CD14-positive monocyte (primary cell): ENCODE measurements at regions not wholly inside any gene's neighbourhood (a gene's known extent, or its start where the extent isn't known, plus 50 kb on each side); places are given as distances from the start of the nearest gene placed in this dataset.

ENCODE experiments used
- DNase-seq, 3 donors: peaks; one replicate each; pipeline ENCODE4 v3.0.0-alpha.2; 2011 to 2022
- H2AFZ ChIP-seq: 2 replicates; pipeline ENCODE4 v1.6.0; 2012; ENCODE audit warnings: mild to moderate bottlenecking, low read depth, low read length, inconsistent platforms; ENCODE audit not compliant: insufficient read depth, poor library complexity, severe bottlenecking
- H3K27ac ChIP-seq, 2 donors: 1 replicate in 1 of 2; 2 replicates in 1 of 2; pipeline ENCODE4 v1.5.1; 2012 to 2013; ENCODE audit warnings: low read length in 2 of 2, control low read depth in 1 of 2, inconsistent platforms in 1 of 2, low read depth in 1 of 2, mild to moderate bottlenecking in 1 of 2
- H3K27me3 ChIP-seq, 2 donors: one replicate each; pipeline versions ENCODE4 v1.6.0 to v1.6.1; 2011 to 2013; ENCODE audit warnings: low read length in 2 of 2; ENCODE audit not compliant: control insufficient read depth in 2 of 2, insufficient read depth in 2 of 2
- H3K36me3 ChIP-seq, 2 donors: replicated peaks in 1 of 2; 1 replicate in 1 of 2; 2 replicates in 1 of 2; pipeline versions ENCODE4 v1.5.1 to v1.6.1; 2012 to 2013; ENCODE audit warnings: low read length in 2 of 2, control low read depth in 1 of 2, inconsistent platforms in 1 of 2, mild to moderate bottlenecking in 1 of 2; ENCODE audit not compliant: insufficient read depth in 2 of 2, control insufficient read depth in 1 of 2
- H3K4me1 ChIP-seq, 2 donors: 1 replicate in 1 of 2; 2 replicates in 1 of 2; pipeline versions ENCODE4 v1.5.1 to v1.6.1; 2012 to 2013; ENCODE audit warnings: low read length in 2 of 2, control low read depth in 1 of 2, inconsistent platforms in 1 of 2, mild to moderate bottlenecking in 1 of 2, moderate library complexity in 1 of 2; ENCODE audit not compliant: insufficient read depth in 2 of 2, control insufficient read depth in 1 of 2
- H3K4me2 ChIP-seq: replicated peaks from 2 replicates; pipeline ENCODE3; 2012; ENCODE audit warnings: low read length, moderate library complexity, mild to moderate bottlenecking; ENCODE audit not compliant: poor library complexity, severe bottlenecking; ENCODE audit errors: extremely low read depth
- H3K4me3 ChIP-seq, 3 experiments: fragments of 200-600 bp in 1 of 3; sonication (generic) in 1 of 3; replicated peaks in 1 of 3; 1 replicate in 2 of 3; 2 replicates in 1 of 3; pipeline ENCODE4 v1.5.1; 2011 to 2013; ENCODE audit warnings: low read length in 3 of 3, mild to moderate bottlenecking in 3 of 3, control low read depth in 2 of 3, low read depth in 2 of 3, inconsistent platforms in 1 of 3, moderate library complexity in 1 of 3
- H3K79me2 ChIP-seq: 2 replicates; pipeline ENCODE4 v1.6.0; 2012; ENCODE audit warnings: mild to moderate bottlenecking, control low read depth, inconsistent platforms, low read length, moderate library complexity; ENCODE audit not compliant: insufficient read depth
- H3K9ac ChIP-seq: 2 replicates; pipeline ENCODE4 v1.6.0; 2017; ENCODE audit warnings: low read length, mild to moderate bottlenecking; ENCODE audit not compliant: insufficient read depth, poor library complexity, severe bottlenecking
- H3K9me3 ChIP-seq, 2 donors: replicated peaks in 1 of 2; 1 replicate in 1 of 2; 2 replicates in 1 of 2; pipeline versions ENCODE4 v1.5.1 to v1.6.1; 2012 to 2013; ENCODE audit warnings: low read length in 2 of 2, control low read depth in 1 of 2; ENCODE audit not compliant: control insufficient read depth in 1 of 2, insufficient read depth in 1 of 2
- H4K20me1 ChIP-seq: 2 replicates; pipeline ENCODE4 v1.6.0; 2012; ENCODE audit warnings: mild to moderate bottlenecking, low read length, control low read depth, moderate library complexity; ENCODE audit not compliant: insufficient read depth
- H3K27ac Mint-ChIP-seq, 7 donors: one replicate each; pipeline ENCODE4 v1.8.0; 2020; ENCODE audit warnings: mild to moderate bottlenecking in 7 of 7, mixed read lengths in 7 of 7, moderate library complexity in 6 of 7, inconsistent platforms in 2 of 7
- H3K27me3 Mint-ChIP-seq, 3 donors: one replicate each; pipeline ENCODE4 v1.8.0; 2021 to 2022; ENCODE audit warnings: low read depth in 3 of 3, mild to moderate bottlenecking in 3 of 3, mixed read lengths in 3 of 3, moderate library complexity in 3 of 3, inconsistent platforms in 1 of 3
- H3K36me3 Mint-ChIP-seq, 2 donors: one replicate each; pipeline ENCODE4 v1.8.0; 2020; ENCODE audit warnings: mixed read lengths in 2 of 2, inconsistent platforms in 1 of 2, mild to moderate bottlenecking in 1 of 2
- H3K4me1 Mint-ChIP-seq: one replicate; pipeline ENCODE4 v1.8.0; 2020; ENCODE audit warnings: mild to moderate bottlenecking, mixed read lengths
- H3K4me3 Mint-ChIP-seq, 2 donors: one replicate each; pipeline ENCODE4 v1.8.0; 2020; ENCODE audit warnings: mild to moderate bottlenecking in 2 of 2, mixed read lengths in 2 of 2, moderate library complexity in 1 of 2
- H3K9me3 Mint-ChIP-seq, 7 donors: one replicate each; pipeline ENCODE4 v1.8.0; 2020 to 2022; ENCODE audit warnings: mixed read lengths in 7 of 7, mild to moderate bottlenecking in 6 of 7, moderate library complexity in 6 of 7, inconsistent platforms in 2 of 7
- CTCF ChIP-seq: fragments of 200-600 bp; IDR thresholded peaks from one replicate; pipeline ENCODE4 v1.8.0; 2022; ENCODE audit warnings: antibody characterized with exemption, mild to moderate bottlenecking
- WGBS: methylation state at CpG from one replicate; pipeline ENCODE4 v1.1.5; 2013; ENCODE audit warnings: missing lambda C conversion rate; ENCODE audit not compliant: insufficient coverage; 5-methylcytosine and 5-hydroxymethylcytosine counted together
- intact Hi-C, 2 donors: fragments of 100-400 bp; cut with micrococcal nuclease; formaldehyde crosslinking; loops; one replicate each; pipeline versions ENCODE4 v1.15.0 to v1.15.1; 2023

DNA sequence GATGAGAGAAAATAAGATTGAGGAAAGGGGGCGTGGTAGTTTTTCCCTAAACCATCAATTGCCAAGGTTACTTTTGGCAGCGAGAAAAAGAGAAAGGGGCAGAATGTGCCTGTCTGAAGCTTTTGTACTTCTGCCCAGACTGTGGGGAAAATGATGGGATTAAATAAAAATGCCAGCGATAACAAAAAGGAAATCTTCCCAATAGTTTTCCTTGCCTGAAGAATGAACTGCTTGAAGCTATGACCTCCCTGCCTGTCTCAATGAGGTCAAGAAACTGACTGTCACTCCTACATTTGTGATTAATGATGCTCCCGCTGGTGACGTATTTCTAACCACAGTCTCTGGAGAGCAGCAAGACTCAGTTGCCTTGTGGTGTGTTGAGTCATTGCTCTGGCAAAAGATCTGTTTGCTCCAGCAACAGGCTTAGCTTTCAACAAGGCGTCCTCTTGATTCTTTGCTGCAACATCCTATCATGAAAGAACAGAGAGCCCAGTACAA lies 1051.5 kb downstream of the DIAPH3 start:
- Histone ChIP-seq H3K4me3 (no peak overlapping the region), H3K36me3 (no peaks in the 10 kb centered on the region), H3K4me1 (no peaks in the 10 kb centered on the region), H3K9ac (no peak overlapping the region), H3K79me2 (no peaks in the 10 kb centered on the region), H3K9me3 (peaks cover 6% of the 10 kb centered on the region in 2 donors), H3K4me2 (no peak overlapping the region), H2AFZ (no peak overlapping the region), H3K27me3 (no peaks in the 10 kb centered on the region), H4K20me1 (no peaks in the 10 kb centered on the region), H3K27ac (no peak overlapping the region)
- Mint-ChIP-seq H3K27me3 (no peaks in the 10 kb centered on the region), H3K4me1 (no peaks in the 10 kb centered on the region), H3K9me3 (peaks cover 0 to 4% (median 2%) of the 10 kb centered on the region in 7 donors), H3K36me3 (no peaks in the 10 kb centered on the region), H3K27ac (no peak overlapping the region), H3K4me3 (no peak overlapping the region)
- TF ChIP-seq CTCF: no peak
- DNase-seq: no peak
- intact Hi-C loops: no loop called here
- 77% methylated on average over 4 of the region's 6 CpGs for WGBS

GRCh38 chr13:59119475-59119874 lies 1044.3 kb downstream of the DIAPH3 start:
- no peaks in the 10 kb centered on the region for H4K20me1 ChIP-seq
- Mint-ChIP-seq H3K27me3 (peaks cover 0 to 2% (median 0%) of the 10 kb centered on the region in 3 donors), H3K4me1 (no peaks in the 10 kb centered on the region), H3K36me3 (no peaks in the 10 kb centered on the region), H3K4me3 (no peak overlapping the region), H3K9me3 (peaks cover 0 to 4% (median 2%) of the 10 kb centered on the region in 7 donors), H3K27ac (no peak overlapping the region)
- H3K9me3 ChIP-seq: peaks cover 0 to 4% of the 10 kb centered on the region in 2 donors
- H3K27ac ChIP-seq: no peak overlapping the region
- TF ChIP-seq CTCF: no peak
- no peaks in the 10 kb centered on the region for H3K4me1 ChIP-seq
- H3K27me3 ChIP-seq: no peaks in the 10 kb centered on the region
- no peak for DNase-seq
- H3K4me2 ChIP-seq: no peak overlapping the region
- H2AFZ ChIP-seq: no peak overlapping the region
- intact Hi-C loops: no loop called here
- H3K9ac ChIP-seq: no peak overlapping the region
- H3K79me2 ChIP-seq: no peaks in the 10 kb centered on the region
- WGBS: 100% methylated on average over 2 of the region's 2 CpGs
- no peak overlapping the region for H3K4me3 ChIP-seq
- H3K36me3 ChIP-seq: no peaks in the 10 kb centered on the region
